ENCODE measurements at regions not wholly inside any gene's neighbourhood (a gene's known extent, or its start where the extent isn't known, plus 50 kb on each side); places are given as distances from the start of the nearest gene placed in this dataset.

- DNase-seq, result no peak
Measured at GRCh38 chr6:143621876-143622605, 55.7 kb upstream of the PHACTR2 start.

GRCh38 chr6:143621159-143621873 lies 56.4 kb upstream of the PHACTR2 start:
- DNase-seq, result no peak

GRCh38 chr6:143620447-143620846 lies 57.3 kb upstream of the PHACTR2 start:
- DNase-seq, result no peak

- DNase-seq, result no peak
Measured at GRCh38 chr6:143619824-143620401, 57.9 kb upstream of the PHACTR2 start.

- no peak for DNase-seq
Measured at GRCh38 chr6:143616741-143617140, 61.0 kb upstream of the PHACTR2 start.

- DNase-seq, result no peak
Measured at GRCh38 chr6:143615785-143616184, 62.0 kb upstream of the PHACTR2 start.

GRCh38 chr6:143614235-143614634 lies 63.5 kb upstream of the PHACTR2 start:
- no peak for DNase-seq

GRCh38 chr6:143613749-143614148 lies 64.0 kb upstream of the PHACTR2 start:
- no peak for DNase-seq

GRCh38 chr6:143612186-143612585 lies 65.6 kb upstream of the PHACTR2 start:
- DNase-seq, result no peak

GRCh38 chr6:143611580-143611979 lies 66.2 kb upstream of the PHACTR2 start:
- DNase-seq, result no peak

- no peak for DNase-seq
Measured at GRCh38 chr6:143609972-143610371, 67.8 kb upstream of the PHACTR2 start.

- DNase-seq, result no peak
Measured at GRCh38 chr6:143609501-143609900, 68.3 kb upstream of the PHACTR2 start.

GRCh38 chr6:143608906-143609305 lies 68.9 kb upstream of the PHACTR2 start:
- no peak for DNase-seq

GRCh38 chr6:143607974-143608373 lies 69.8 kb upstream of the PHACTR2 start:
- DNase-seq, result peak; percentile 10

GRCh38 chr6:143607168-143607567 lies 70.6 kb upstream of the PHACTR2 start:
- DNase-seq, result no peak

GRCh38 chr6:143605906-143606521 lies 71.8 kb upstream of the PHACTR2 start:
- no peak for DNase-seq

- DNase-seq, result no peak
Measured at GRCh38 chr6:143603455-143603854, 74.3 kb upstream of the PHACTR2 start.

- DNase-seq, result no peak
Measured at GRCh38 chr6:143601504-143601903, 76.3 kb upstream of the PHACTR2 start.

GRCh38 chr6:143600821-143601220 lies 76.9 kb upstream of the PHACTR2 start:
- DNase-seq, result no peak

- no peak for DNase-seq
Measured at GRCh38 chr6:143598466-143599080, 79.2 kb upstream of the PHACTR2 start.

GRCh38 chr6:143596866-143597265 lies 80.9 kb upstream of the PHACTR2 start:
- DNase-seq, result no peak

- DNase-seq, result no peak
Measured at GRCh38 chr6:143595251-143596036, 82.3 kb upstream of the PHACTR2 start.

Measured in DMS79 (cell line).